ENCODE measurements at regions not wholly inside any gene's neighbourhood (a gene's known extent, or its start where the extent isn't known, plus 50 kb on each side); places are given as distances from the start of the nearest gene placed in this dataset.

DNA sequence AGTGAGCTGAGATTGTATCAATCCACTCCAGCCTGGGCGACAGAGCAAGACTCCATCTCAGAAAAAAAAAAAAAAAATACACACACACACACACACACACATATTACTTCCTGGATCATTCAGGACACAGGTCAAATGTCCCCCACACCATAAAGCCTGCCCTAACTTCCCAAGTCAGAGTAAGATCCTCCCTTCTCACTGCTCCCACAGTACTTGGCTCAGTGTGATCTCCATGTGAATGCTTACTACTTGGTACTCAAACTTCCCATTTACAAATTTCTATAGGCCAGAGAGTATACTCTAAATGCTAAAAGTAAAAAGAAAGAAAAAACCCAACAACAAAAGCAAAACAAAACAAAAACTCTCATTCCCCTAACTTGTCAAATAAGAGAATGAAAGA is 386.8 kb downstream of the SLITRK6 start:
- TF ChIP-seq, protein P1, sequence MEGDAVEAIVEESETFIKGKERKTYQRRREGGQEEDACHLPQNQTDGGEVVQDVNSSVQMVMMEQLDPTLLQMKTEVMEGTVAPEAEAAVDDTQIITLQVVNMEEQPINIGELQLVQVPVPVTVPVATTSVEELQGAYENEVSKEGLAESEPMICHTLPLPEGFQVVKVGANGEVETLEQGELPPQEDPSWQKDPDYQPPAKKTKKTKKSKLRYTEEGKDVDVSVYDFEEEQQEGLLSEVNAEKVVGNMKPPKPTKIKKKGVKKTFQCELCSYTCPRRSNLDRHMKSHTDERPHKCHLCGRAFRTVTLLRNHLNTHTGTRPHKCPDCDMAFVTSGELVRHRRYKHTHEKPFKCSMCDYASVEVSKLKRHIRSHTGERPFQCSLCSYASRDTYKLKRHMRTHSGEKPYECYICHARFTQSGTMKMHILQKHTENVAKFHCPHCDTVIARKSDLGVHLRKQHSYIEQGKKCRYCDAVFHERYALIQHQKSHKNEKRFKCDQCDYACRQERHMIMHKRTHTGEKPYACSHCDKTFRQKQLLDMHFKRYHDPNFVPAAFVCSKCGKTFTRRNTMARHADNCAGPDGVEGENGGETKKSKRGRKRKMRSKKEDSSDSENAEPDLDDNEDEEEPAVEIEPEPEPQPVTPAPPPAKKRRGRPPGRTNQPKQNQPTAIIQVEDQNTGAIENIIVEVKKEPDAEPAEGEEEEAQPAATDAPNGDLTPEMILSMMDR (IDR thresholded peaks at IDR 0.05; ENCODE audit: control extremely low read depth, extremely low read depth, low read depth, missing control alignments), result no peak
- ChIA-PET POLR2A (no interaction called here), CTCF (no interaction called here)
- no peak for DNase-seq (ENCODE audit: extremely low spot score)

DNA sequence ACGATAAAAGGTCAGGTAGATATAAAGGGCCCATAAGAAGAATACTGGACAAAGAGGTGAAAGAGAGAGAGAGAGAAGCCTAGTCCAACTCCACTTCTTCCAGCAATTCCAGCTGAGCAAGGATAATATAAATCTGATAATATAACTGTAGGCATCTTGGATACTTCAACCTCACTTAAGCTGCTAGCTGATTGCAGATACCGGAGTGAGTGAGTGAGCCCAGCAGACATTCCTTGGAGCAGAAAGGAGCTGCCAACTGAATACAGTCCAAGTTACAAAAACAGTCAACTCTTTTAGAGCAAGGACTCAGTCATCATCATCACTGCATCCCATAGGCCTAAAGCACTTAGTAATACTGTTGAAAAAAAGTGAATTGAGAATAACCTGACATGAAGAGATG is 387.6 kb downstream of the SLITRK6 start:
- DNase-seq (ENCODE audit: extremely low spot score), result no peak
- POLR2A ChIA-PET, result no interaction called here
- TF ChIP-seq, protein P1 (IDR thresholded peaks at IDR 0.05; ENCODE audit: control extremely low read depth, extremely low read depth, low read depth, missing control alignments), result no peak
- CTCF ChIA-PET, result no interaction called here

DNA sequence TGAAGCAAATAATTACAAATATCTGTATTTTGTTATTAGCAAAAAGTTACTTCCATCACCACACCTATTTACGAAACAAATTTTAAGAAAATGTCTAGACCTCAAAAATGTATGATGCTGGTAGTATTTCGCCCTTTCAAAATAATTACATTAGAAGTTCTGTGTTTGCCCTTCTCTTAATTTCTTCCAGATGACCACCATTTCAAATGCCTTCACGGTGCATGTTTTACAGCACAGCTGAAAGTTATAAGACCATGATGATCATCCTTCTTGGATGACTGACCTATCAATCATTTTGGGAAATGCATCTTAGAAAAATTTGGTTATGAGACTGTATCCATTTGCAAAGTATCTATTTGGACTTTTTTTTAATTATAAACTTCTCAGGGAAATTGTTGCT is 390.8 kb downstream of the SLITRK6 start:
- CTCF ChIA-PET, result no interaction called here
- no peak for DNase-seq (ENCODE audit: extremely low spot score)
- TF ChIP-seq, protein P1 (IDR thresholded peaks at IDR 0.05; ENCODE audit: control extremely low read depth, extremely low read depth, low read depth, missing control alignments), result no peak
- POLR2A ChIA-PET, result no interaction called here

DNA sequence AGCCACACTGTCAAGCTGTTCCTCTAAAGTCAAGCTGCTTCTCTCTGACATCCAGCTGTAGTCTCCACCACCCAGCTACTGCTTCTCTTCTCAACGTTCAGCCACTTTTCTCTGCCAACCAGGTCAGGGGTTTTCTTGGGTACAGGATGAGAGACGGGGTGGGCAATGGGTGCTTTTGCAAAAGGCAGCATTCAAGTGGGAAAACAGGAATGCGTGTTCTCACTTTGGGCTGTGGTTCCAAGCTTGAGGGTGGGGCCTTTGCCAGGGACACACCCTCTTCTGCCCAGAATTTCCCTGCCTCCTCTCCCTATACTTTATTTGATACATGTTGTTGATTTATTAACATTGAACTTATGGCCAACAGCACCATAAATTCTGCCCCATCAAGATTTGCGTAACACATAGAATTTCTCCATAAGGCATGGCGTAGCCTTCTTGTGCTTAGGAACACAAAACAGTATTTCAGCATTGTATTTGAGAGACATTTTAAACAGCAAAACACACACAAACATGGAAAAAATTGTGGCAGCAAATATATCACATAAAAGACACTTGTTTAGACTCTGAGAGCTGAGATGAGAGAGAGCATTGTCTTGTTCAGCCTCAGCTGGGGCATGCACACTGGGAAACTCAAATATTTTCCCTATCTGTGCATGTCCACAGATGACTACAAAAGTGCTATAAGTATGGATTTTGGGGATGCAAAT is 392.8 kb downstream of the SLITRK6 start:
- no peak for DNase-seq (ENCODE audit: extremely low spot score)
- CTCF ChIA-PET, result no interaction called here
- POLR2A ChIA-PET, result no interaction called here
- TF ChIP-seq, protein P1 (IDR thresholded peaks at IDR 0.05; ENCODE audit: control extremely low read depth, extremely low read depth, low read depth, missing control alignments), result no peak

DNA sequence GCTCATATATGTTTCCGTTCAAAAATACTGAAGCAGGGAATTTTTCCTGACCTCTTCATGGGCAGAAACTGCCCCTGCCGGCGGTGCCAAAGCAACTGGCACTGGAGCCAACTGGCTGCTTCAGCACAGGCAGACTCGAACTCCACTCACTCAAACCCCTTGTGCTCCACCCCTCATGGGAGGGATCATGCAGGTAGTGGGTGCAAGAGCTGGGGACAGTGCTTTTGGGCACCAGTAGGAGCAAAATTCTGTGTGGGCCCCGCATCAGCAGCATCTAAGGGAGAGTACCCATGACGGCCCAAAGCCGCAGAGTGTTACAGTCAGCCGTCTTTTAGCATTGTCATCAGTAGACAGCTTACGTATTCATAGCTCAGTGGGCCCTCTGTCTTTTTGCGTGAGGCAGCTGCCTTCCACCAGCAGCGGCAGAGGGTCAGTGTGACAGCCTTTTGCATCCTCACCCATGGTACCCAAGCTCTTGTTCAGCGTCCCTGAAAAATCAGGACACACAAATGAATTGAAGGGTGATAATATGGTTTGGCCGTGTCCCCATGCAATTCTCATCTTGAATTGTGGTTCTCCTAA is 393.8 kb downstream of the SLITRK6 start:
- POLR2A ChIA-PET, result no interaction called here
- no peak for DNase-seq (ENCODE audit: extremely low spot score)
- TF ChIP-seq, protein P1 (IDR thresholded peaks at IDR 0.05; ENCODE audit: control extremely low read depth, extremely low read depth, low read depth, missing control alignments), result no peak
- CTCF ChIA-PET, result no interaction called here

DNA sequence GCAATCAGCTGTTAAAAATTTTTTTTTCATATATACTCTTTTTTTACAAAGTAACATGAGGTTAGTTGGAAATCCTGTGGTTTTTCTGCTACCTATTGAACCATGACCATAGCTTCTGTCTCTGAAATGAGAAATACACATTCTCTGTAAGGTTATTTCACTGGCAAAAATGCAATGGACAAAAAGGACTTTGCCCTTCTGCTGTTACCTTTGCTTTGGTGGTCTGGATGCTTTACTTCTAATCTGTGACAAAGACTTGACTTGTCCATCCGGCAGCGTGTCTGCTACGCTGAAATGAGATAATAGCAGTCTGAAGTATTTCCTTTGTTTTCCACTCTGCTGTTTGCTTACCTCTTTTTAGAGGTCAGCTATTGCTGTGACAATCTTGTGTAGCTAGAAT is 412.8 kb downstream of the SLITRK6 start:
- TF ChIP-seq, protein P1 (IDR thresholded peaks at IDR 0.05; ENCODE audit: control extremely low read depth, extremely low read depth, low read depth, missing control alignments), result no peak
- ChIA-PET CTCF (no interaction called here), POLR2A (no interaction called here)
- no peak for DNase-seq (ENCODE audit: extremely low spot score)

Measured in GM10248 (cell line).